Effector memory CD4-positive, alpha-beta T cell (primary cell): ENCODE measurements at regions not wholly inside any gene's neighbourhood (a gene's known extent, or its start where the extent isn't known, plus 50 kb on each side); places are given as distances from the start of the nearest gene placed in this dataset.

ENCODE experiments used
- DNase-seq, 3 donors: peaks; one replicate each; pipeline ENCODE4 v3.0.0-alpha.2; 2020
- H3K27ac ChIP-seq: 2 replicates; pipeline ENCODE4 v1.7.0; 2013; ENCODE audit warnings: mild to moderate bottlenecking, low read length, moderate library complexity; ENCODE audit not compliant: insufficient read depth, poor library complexity, severe bottlenecking
- H3K27me3 ChIP-seq: replicated peaks from 2 replicates; pipeline ENCODE4 v1.7.0; 2013; ENCODE audit warnings: mild to moderate bottlenecking, low read length; ENCODE audit not compliant: insufficient read depth, control insufficient read depth, poor library complexity, severe bottlenecking
- H3K36me3 ChIP-seq: 2 replicates; pipeline ENCODE4 v1.7.0; 2013; ENCODE audit warnings: mild to moderate bottlenecking, low read length, moderate library complexity; ENCODE audit not compliant: control insufficient read depth, insufficient read depth
- H3K4me1 ChIP-seq: 2 replicates; pipeline ENCODE4 v1.7.0; 2013; ENCODE audit warnings: low read length, mild to moderate bottlenecking; ENCODE audit not compliant: control insufficient read depth, insufficient read depth, poor library complexity, severe bottlenecking
- H3K4me3 ChIP-seq: 2 replicates; pipeline ENCODE4 v1.7.0; 2013; ENCODE audit warnings: low read length, low read depth, mild to moderate bottlenecking; ENCODE audit not compliant: insufficient read depth, poor library complexity, severe bottlenecking
- H3K9me3 ChIP-seq: 2 replicates; pipeline ENCODE4 v1.7.0; 2013; ENCODE audit warnings: mild to moderate bottlenecking, low read length, moderate library complexity; ENCODE audit not compliant: control insufficient read depth

GRCh38 chr6:150681578-150682395, 82.1 kb downstream of the PLEKHG1 start:
- no peak for DNase-seq
- no peaks in the 10 kb centered on the region for H3K27me3 ChIP-seq
- H3K9me3 ChIP-seq, result no peaks in the 10 kb centered on the region
- no peaks in the 10 kb centered on the region for H3K4me1 ChIP-seq
- no peak overlapping the region for H3K4me3 ChIP-seq
- no peaks in the 10 kb centered on the region for H3K36me3 ChIP-seq
- no peak overlapping the region for H3K27ac ChIP-seq

- H3K4me3 ChIP-seq, result no peak overlapping the region
Observed at GRCh38 chr6:150683320-150683719, 83.6 kb downstream of the PLEKHG1 start.

GRCh38 chr6:150684161-150684560, 84.5 kb downstream of the PLEKHG1 start:
- Histone ChIP-seq H3K4me1 (no peaks in the 10 kb centered on the region), H3K36me3 (no peaks in the 10 kb centered on the region), H3K4me3 (no peak overlapping the region)

More at GRCh38 chr6:150683320-150683719, 83.6 kb downstream of the PLEKHG1 start:
- Histone ChIP-seq H3K27ac (no peak overlapping the region), H3K9me3 (no peaks in the 10 kb centered on the region), H3K36me3 (no peaks in the 10 kb centered on the region), H3K4me1 (no peaks in the 10 kb centered on the region), H3K27me3 (no peaks in the 10 kb centered on the region)
- DNase-seq, result no peak

GRCh38 chr6:150684714-150685459, 85.2 kb downstream of the PLEKHG1 start:
- DNase-seq, result no peak
- Histone ChIP-seq H3K36me3 (no peaks in the 10 kb centered on the region), H3K27me3 (no peaks in the 10 kb centered on the region), H3K4me3 (no peak overlapping the region), H3K27ac (no peak overlapping the region), H3K4me1 (no peaks in the 10 kb centered on the region), H3K9me3 (no peaks in the 10 kb centered on the region)

More at GRCh38 chr6:150684161-150684560, 84.5 kb downstream of the PLEKHG1 start:
- no peak for DNase-seq
- H3K9me3 ChIP-seq, result no peaks in the 10 kb centered on the region
- H3K27me3 ChIP-seq, result no peaks in the 10 kb centered on the region
- H3K27ac ChIP-seq, result no peak overlapping the region

GRCh38 chr6:150685860-150686259, 86.2 kb downstream of the PLEKHG1 start:
- peak in 2 of 3 donors; percentile 2 to 23 for DNase-seq
- Histone ChIP-seq H3K9me3 (no peaks in the 10 kb centered on the region), H3K27me3 (no peaks in the 10 kb centered on the region), H3K4me3 (no peak overlapping the region), H3K4me1 (no peaks in the 10 kb centered on the region), H3K36me3 (no peaks in the 10 kb centered on the region), H3K27ac (no peak overlapping the region)

GRCh38 chr6:150686566-150686965, 86.9 kb downstream of the PLEKHG1 start:
- no peaks in the 10 kb centered on the region for H3K36me3 ChIP-seq
- H3K4me1 ChIP-seq, result no peaks in the 10 kb centered on the region
- no peak for DNase-seq
- no peaks in the 10 kb centered on the region for H3K9me3 ChIP-seq
- H3K27ac ChIP-seq, result no peak overlapping the region
- no peaks in the 10 kb centered on the region for H3K27me3 ChIP-seq
- H3K4me3 ChIP-seq, result no peak overlapping the region

- Histone ChIP-seq H3K4me3 (no peak overlapping the region), H3K9me3 (no peaks in the 10 kb centered on the region), H3K27ac (no peak overlapping the region), H3K36me3 (no peaks in the 10 kb centered on the region), H3K27me3 (no peaks in the 10 kb centered on the region), H3K4me1 (no peaks in the 10 kb centered on the region)
- DNase-seq, result no peak
Observed at GRCh38 chr6:150687508-150687907, 87.8 kb downstream of the PLEKHG1 start.

GRCh38 chr6:150689900-150690590, 90.4 kb downstream of the PLEKHG1 start:
- Histone ChIP-seq H3K27ac (no peak overlapping the region), H3K36me3 (no peaks in the 10 kb centered on the region), H3K4me3 (no peak overlapping the region), H3K9me3 (no peaks in the 10 kb centered on the region), H3K27me3 (no peaks in the 10 kb centered on the region), H3K4me1 (no peaks in the 10 kb centered on the region)
- DNase-seq, result no peak

GRCh38 chr6:150690681-150691080, 91.0 kb downstream of the PLEKHG1 start:
- Histone ChIP-seq H3K27ac (no peak overlapping the region), H3K4me3 (no peak overlapping the region), H3K36me3 (no peaks in the 10 kb centered on the region), H3K9me3 (no peaks in the 10 kb centered on the region), H3K27me3 (no peaks in the 10 kb centered on the region), H3K4me1 (no peaks in the 10 kb centered on the region)
- no peak for DNase-seq
